Loucy (cell line): ENCODE measurements at regions not wholly inside any gene's neighbourhood (a gene's known extent, or its start where the extent isn't known, plus 50 kb on each side); places are given as distances from the start of the nearest gene placed in this dataset.

Source experiments
- CTCF ChIP-seq: fragments of 200-600 bp; sonication (generic); conservative IDR thresholded peaks from 2 replicates; pipeline ENCODE4 v1.5.1; 2014; ENCODE audit warnings: mild to moderate bottlenecking, antibody characterized with exemption, low read length
- EZH2phosphoT487 ChIP-seq: fragments of 200-600 bp; IDR thresholded peaks from 2 replicates; pipeline ENCODE4 v1.6.1; 2018; ENCODE audit warnings: antibody characterized with exemption, mild to moderate bottlenecking, moderate library complexity, borderline replicate concordance

DNA sequence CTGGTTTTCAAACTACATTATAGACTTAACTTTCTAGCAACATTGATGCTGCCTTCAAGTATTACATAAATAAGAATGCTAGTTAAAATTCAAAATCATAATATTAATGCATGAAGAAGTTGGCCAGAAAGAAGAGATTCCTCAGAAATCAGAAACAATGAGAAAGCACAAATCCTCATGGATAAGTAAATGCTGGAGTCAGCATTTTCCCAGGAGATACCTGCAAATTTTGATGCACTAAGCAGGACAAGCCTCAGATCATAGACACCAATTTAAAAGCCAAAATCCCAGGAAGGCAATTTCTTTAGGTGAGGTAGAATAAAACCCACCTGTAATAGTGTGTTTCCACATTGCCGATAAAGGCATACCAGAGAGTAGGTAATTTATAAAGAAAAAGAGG is 305.2 kb upstream of the TBX18 start:
- TF ChIP-seq CTCF (no peak), EZH2phosphoT487 (no peak)
